Neural progenitor cell (in vitro differentiated cells): ENCODE measurements at regions not wholly inside any gene's neighbourhood (a gene's known extent, or its start where the extent isn't known, plus 50 kb on each side); places are given as distances from the start of the nearest gene placed in this dataset.
A peak's percentile ranks its signal among the peaks of the same experiment; 100 is the strongest.

Source experiments
- DNase-seq: peaks from one replicate; pipeline ENCODE4 v3.0.0-alpha.2; 2016; ENCODE audit warnings: low spot score
- H2AFZ ChIP-seq: fragments of 200-600 bp; sonication (generic); replicated peaks from 2 replicates; pipeline ENCODE4 v1.6.1; 2016; ENCODE audit warnings: antibody characterized with exemption
- H3F3A ChIP-seq: fragments of 200-600 bp; sonication (generic); 2 replicates; pipeline ENCODE4 v1.6.1; 2016; ENCODE audit warnings: antibody characterized with exemption, low read depth
- H3K27ac ChIP-seq: fragments of 200-600 bp; sonication (generic); 2 replicates; pipeline ENCODE4 v1.5.1; 2016; ENCODE audit warnings: mild to moderate bottlenecking
- H3K27me3 ChIP-seq: fragments of 200-600 bp; sonication (generic); 2 replicates; pipeline ENCODE4 v1.6.1; 2016; ENCODE audit warnings: mild to moderate bottlenecking, moderate library complexity
- H3K36me3 ChIP-seq: fragments of 200-600 bp; sonication (generic); 2 replicates; pipeline ENCODE4 v1.5.1; 2016
- H3K4me1 ChIP-seq: fragments of 200-600 bp; sonication (generic); 2 replicates; pipeline ENCODE4 v1.6.1; 2016; ENCODE audit warnings: mixed run types
- H3K4me2 ChIP-seq: fragments of 200-600 bp; sonication (generic); 2 replicates; pipeline ENCODE4 v1.6.1; 2016
- H3K4me3 ChIP-seq: fragments of 200-600 bp; sonication (generic); 2 replicates; pipeline ENCODE4 v1.5.1; 2016
- H3K79me2 ChIP-seq: fragments of 200-600 bp; sonication (generic); 2 replicates; pipeline ENCODE4 v1.6.1; 2016; ENCODE audit warnings: low read depth
- H3K9ac ChIP-seq: fragments of 200-600 bp; sonication (generic); 2 replicates; pipeline ENCODE4 v1.6.1; 2016
- H3K9me3 ChIP-seq: fragments of 200-600 bp; sonication (generic); 2 replicates; pipeline ENCODE4 v1.5.1; 2016; ENCODE audit warnings: low read depth
- H4K20me1 ChIP-seq: fragments of 200-600 bp; sonication (generic); 2 replicates; pipeline ENCODE4 v1.6.1; 2016; ENCODE audit warnings: low read depth
- H3K27ac Mint-ChIP-seq: 3 replicates; pipeline ENCODE4 v1.8.0; 2021; ENCODE audit warnings: mixed read lengths
- H3K27me3 Mint-ChIP-seq: 2 replicates; pipeline ENCODE4 v1.8.0; 2022; ENCODE audit warnings: low read depth, mild to moderate bottlenecking, inconsistent platforms, moderate library complexity, mixed read lengths; ENCODE audit not compliant: insufficient read depth
- H3K36me3 Mint-ChIP-seq: 3 replicates; pipeline ENCODE4 v1.8.0; 2021; ENCODE audit warnings: mixed read lengths
- H3K4me1 Mint-ChIP-seq: 3 replicates; pipeline ENCODE4 v1.8.0; 2021; ENCODE audit warnings: mixed read lengths
- H3K4me3 Mint-ChIP-seq: 3 replicates; pipeline ENCODE4 v1.8.0; 2021; ENCODE audit warnings: mild to moderate bottlenecking, moderate library complexity, mixed read lengths
- H3K9me3 Mint-ChIP-seq: 3 replicates; pipeline ENCODE4 v1.8.0; 2020; ENCODE audit warnings: mixed read lengths
- EZH2 ChIP-seq: fragments of 200-600 bp; sonication (generic); IDR thresholded peaks from 2 replicates; pipeline ENCODE4 v1.6.1; 2017; ENCODE audit warnings: antibody characterized with exemption, mild to moderate bottlenecking, moderate library complexity
- EZH2phosphoT487 ChIP-seq: fragments of 200-600 bp; sonication (generic); IDR thresholded peaks from 2 replicates; pipeline ENCODE4 v1.6.1; 2017; ENCODE audit warnings: antibody characterized with exemption
- TF ChIP-seq, protein P1 (sequence below): fragments of 200-600 bp; sonication (generic); IDR thresholded peaks from 2 replicates; pipeline ENCODE4 v1.5.1; 2017; ENCODE audit warnings: antibody characterized with exemption, mild to moderate bottlenecking

DNA sequence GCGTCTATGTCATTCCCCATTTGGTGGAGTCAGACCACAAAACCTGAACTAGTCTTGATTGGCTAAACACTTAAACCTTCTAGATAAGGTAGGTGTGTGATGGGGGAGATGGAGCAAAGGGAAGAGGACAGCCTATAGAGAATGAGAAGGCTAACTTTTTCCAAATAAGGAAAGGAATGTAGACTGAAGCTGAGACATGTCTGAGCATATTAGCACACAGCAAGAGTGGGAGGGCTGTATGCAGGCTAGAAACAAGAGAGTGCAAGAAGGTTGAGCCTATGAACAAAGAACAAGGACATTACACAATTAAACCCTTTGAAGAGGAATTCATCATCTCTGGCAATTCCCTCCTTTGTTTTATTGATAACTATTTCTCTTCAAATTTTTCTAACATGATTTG is 89.2 kb upstream of the OLFM3 start:
- Histone ChIP-seq H3K36me3 (no peaks in the 10 kb centered on the region), H4K20me1 (no peaks in the 10 kb centered on the region), H2AFZ (peak overlapping the region; percentile 84), H3F3A (no peaks in the 10 kb centered on the region), H3K9me3 (no peaks in the 10 kb centered on the region), H3K4me1 (peaks cover 11% of the 10 kb centered on the region), H3K79me2 (no peaks in the 10 kb centered on the region), H3K4me2 (peak overlapping the region; percentile 58), H3K9ac (no peak overlapping the region), H3K27ac (peak overlapping the region; percentile 84), H3K27me3 (no peaks in the 10 kb centered on the region), H3K4me3 (no peak overlapping the region)
- H3K4me3 Mint-ChIP-seq, result no peak overlapping the region
- H3K9me3 Mint-ChIP-seq, result peaks cover 14% of the 10 kb centered on the region
- H3K4me1 Mint-ChIP-seq, result peaks cover 7% of the 10 kb centered on the region
- peaks cover 2% of the 10 kb centered on the region for H3K27me3 Mint-ChIP-seq
- peak; percentile 50 for DNase-seq
- peak overlapping the region; percentile 30 for H3K27ac Mint-ChIP-seq
- H3K36me3 Mint-ChIP-seq, result no peaks in the 10 kb centered on the region
- TF ChIP-seq EZH2phosphoT487 (no peak), EZH2 (no peak)
- TF ChIP-seq, protein P1, sequence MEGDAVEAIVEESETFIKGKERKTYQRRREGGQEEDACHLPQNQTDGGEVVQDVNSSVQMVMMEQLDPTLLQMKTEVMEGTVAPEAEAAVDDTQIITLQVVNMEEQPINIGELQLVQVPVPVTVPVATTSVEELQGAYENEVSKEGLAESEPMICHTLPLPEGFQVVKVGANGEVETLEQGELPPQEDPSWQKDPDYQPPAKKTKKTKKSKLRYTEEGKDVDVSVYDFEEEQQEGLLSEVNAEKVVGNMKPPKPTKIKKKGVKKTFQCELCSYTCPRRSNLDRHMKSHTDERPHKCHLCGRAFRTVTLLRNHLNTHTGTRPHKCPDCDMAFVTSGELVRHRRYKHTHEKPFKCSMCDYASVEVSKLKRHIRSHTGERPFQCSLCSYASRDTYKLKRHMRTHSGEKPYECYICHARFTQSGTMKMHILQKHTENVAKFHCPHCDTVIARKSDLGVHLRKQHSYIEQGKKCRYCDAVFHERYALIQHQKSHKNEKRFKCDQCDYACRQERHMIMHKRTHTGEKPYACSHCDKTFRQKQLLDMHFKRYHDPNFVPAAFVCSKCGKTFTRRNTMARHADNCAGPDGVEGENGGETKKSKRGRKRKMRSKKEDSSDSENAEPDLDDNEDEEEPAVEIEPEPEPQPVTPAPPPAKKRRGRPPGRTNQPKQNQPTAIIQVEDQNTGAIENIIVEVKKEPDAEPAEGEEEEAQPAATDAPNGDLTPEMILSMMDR, result no peak

DNA sequence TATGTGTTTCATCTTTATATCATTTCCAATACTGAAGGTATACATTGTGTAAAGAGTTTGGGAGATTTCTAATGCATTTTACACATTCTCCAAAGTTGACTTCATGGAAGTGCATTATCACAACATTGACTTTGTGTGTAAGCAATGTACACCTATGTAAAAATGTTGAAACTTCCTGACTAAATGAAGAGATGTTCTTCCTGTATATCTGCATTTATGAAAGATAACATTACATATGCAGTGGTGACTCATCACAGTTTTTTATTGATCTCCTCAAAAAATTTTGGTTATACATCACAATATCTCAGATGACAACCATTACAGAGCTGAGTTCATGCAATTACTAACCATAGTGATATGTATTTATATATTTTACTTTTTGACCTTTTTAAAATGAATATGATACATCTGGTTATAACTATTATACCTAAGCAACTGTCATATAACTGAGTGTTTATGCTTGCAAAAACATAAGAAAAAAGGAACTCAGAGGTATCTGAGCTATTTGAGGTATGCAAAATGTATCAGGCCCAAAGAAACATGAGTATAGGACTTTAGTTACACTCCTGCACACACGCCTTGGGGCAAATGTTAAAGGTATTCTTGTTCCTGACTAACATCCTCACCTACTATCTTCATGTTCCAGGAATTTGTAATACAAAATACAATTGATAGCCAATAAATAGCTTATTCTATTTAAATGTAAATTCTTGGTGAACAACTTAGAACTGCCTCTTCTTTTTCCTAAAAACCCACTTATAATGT is 88.2 kb upstream of the OLFM3 start:
- TF ChIP-seq EZH2phosphoT487 (no peak), EZH2 (no peak)
- TF ChIP-seq, protein P1, result no peak
- peak overlapping the region; percentile 84 for H3K27ac ChIP-seq
- H3K36me3 Mint-ChIP-seq, result no peaks in the 10 kb centered on the region
- no peaks in the 10 kb centered on the region for H3K36me3 ChIP-seq
- H3K4me1 Mint-ChIP-seq, result peaks cover 7% of the 10 kb centered on the region
- no peak overlapping the region for H3K27ac Mint-ChIP-seq
- no peaks in the 10 kb centered on the region for H3K9me3 ChIP-seq
- no peak overlapping the region for H3K4me3 Mint-ChIP-seq
- H3K9me3 Mint-ChIP-seq, result peaks cover 10% of the 10 kb centered on the region
- peaks cover 11% of the 10 kb centered on the region for H3K4me1 ChIP-seq
- no peaks in the 10 kb centered on the region for H3F3A ChIP-seq
- no peaks in the 10 kb centered on the region for H4K20me1 ChIP-seq
- H3K79me2 ChIP-seq, result no peaks in the 10 kb centered on the region
- H3K4me2 ChIP-seq, result peak overlapping the region; percentile 58
- DNase-seq, result no peak
- H2AFZ ChIP-seq, result peak overlapping the region; percentile 84
- no peak overlapping the region for H3K9ac ChIP-seq
- H3K27me3 Mint-ChIP-seq, result peaks cover 2% of the 10 kb centered on the region
- H3K4me3 ChIP-seq, result no peak overlapping the region
- no peaks in the 10 kb centered on the region for H3K27me3 ChIP-seq

DNA sequence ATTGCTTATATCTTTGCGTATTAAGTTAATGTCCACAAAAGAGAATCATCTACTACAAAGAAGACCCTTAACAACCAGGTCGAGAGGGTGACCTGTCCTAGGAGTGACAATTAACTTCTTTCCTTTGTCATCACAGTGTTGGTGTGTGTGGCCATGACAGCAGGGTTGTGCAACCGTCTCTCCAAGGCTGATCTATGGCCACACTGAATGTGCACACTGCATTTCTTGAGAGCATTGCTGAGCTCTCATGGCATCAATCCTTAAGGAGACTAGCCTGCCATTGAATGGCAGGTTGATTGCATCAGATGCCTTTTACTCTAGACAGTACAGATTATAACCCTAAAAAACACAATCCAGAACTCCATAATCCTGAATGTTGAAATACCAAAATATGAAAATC is 86.5 kb upstream of the OLFM3 start:
- Mint-ChIP-seq H3K9me3 (peaks cover 10% of the 10 kb centered on the region), H3K36me3 (no peaks in the 10 kb centered on the region), H3K4me1 (peaks cover 7% of the 10 kb centered on the region), H3K27me3 (peaks cover 2% of the 10 kb centered on the region), H3K27ac (no peak overlapping the region), H3K4me3 (no peak overlapping the region)
- no peaks in the 10 kb centered on the region for H3K79me2 ChIP-seq
- H3K36me3 ChIP-seq, result no peaks in the 10 kb centered on the region
- no peak overlapping the region for H3K9ac ChIP-seq
- H3K9me3 ChIP-seq, result no peaks in the 10 kb centered on the region
- no peak overlapping the region for H3K27ac ChIP-seq
- H3K4me1 ChIP-seq, result peaks cover 11% of the 10 kb centered on the region
- H3F3A ChIP-seq, result no peaks in the 10 kb centered on the region
- no peak for DNase-seq
- H3K27me3 ChIP-seq, result no peaks in the 10 kb centered on the region
- TF ChIP-seq EZH2phosphoT487 (no peak), EZH2 (no peak)
- TF ChIP-seq, protein P1, result no peak
- no peak overlapping the region for H3K4me3 ChIP-seq
- no peak overlapping the region for H2AFZ ChIP-seq
- no peak overlapping the region for H3K4me2 ChIP-seq
- H4K20me1 ChIP-seq, result no peaks in the 10 kb centered on the region
